GM13976 (cell line): ENCODE measurements at regions not wholly inside any gene's neighbourhood (a gene's known extent, or its start where the extent isn't known, plus 50 kb on each side); places are given as distances from the start of the nearest gene placed in this dataset.

ENCODE experiments used
- DNase-seq: peaks from one replicate; pipeline ENCODE4 v3.0.0; 2012; ENCODE audit warnings: low spot score
- CTCF ChIP-seq: IDR thresholded peaks from 2 replicates; pipeline ENCODE4 v1.5.1; 2012; ENCODE audit warnings: borderline replicate concordance, mild to moderate bottlenecking; ENCODE audit not compliant: insufficient read depth; ENCODE audit errors: extremely low read depth, missing control alignments, control extremely low read depth
- in situ Hi-C: fragments of 300-500 bp; cut with MboI; formaldehyde crosslinking; loops from one replicate; pipeline ENCODE4 v1.12.0; 2022; ENCODE audit warnings: low sequenced_read_pairs, mixed read lengths, inconsistent platforms; ENCODE audit not compliant: unreplicated experiment

- no peak for DNase-seq
- TF ChIP-seq CTCF: no peak
- in situ Hi-C loops: no loop called here
Measured at GRCh38 chr3:193187070-193187722, 53.8 kb upstream of the PLAAT1 start.

- in situ Hi-C loops: no loop called here
- DNase-seq: peak; percentile 22
- TF ChIP-seq CTCF: peak; percentile 28
Measured at GRCh38 chr3:193190146-193190786, 50.8 kb upstream of the PLAAT1 start.
